NB4 (cell line): ENCODE measurements at regions not wholly inside any gene's neighbourhood (a gene's known extent, or its start where the extent isn't known, plus 50 kb on each side); places are given as distances from the start of the nearest gene placed in this dataset.

ENCODE experiments used
- POLR2A ChIP-seq: IDR thresholded peaks from 2 replicates; pipeline ENCODE4 v1.6.1; 2011; ENCODE audit warnings: mild to moderate bottlenecking; ENCODE audit not compliant: insufficient read length; ENCODE audit errors: extremely low read depth
- TF ChIP-seq, protein P1 (sequence below): IDR thresholded peaks from one replicate; pipeline ENCODE4 v1.5.1; 2012; ENCODE audit warnings: low read depth, low read length

DNA sequence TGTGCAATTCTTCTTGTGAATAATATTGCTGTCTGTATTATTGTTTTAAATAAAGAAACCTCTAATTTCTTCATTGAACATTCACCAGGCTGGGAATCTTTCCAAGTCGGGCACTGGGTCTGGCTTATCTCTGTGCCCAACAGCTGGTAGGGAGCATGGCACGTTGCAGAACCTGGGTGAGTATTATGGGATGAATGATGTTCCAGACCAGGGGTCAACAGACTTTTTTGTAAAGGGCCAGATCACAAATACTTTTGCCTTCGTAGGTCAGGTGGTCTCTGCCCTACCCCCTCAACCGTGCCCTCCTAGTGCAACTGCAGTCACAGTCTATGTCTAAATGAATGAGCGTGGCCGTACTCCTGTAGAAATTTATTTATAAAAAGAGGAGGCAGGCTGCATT, 81.6 kb upstream of the FOXQ1 start:
- TF ChIP-seq, protein P1, sequence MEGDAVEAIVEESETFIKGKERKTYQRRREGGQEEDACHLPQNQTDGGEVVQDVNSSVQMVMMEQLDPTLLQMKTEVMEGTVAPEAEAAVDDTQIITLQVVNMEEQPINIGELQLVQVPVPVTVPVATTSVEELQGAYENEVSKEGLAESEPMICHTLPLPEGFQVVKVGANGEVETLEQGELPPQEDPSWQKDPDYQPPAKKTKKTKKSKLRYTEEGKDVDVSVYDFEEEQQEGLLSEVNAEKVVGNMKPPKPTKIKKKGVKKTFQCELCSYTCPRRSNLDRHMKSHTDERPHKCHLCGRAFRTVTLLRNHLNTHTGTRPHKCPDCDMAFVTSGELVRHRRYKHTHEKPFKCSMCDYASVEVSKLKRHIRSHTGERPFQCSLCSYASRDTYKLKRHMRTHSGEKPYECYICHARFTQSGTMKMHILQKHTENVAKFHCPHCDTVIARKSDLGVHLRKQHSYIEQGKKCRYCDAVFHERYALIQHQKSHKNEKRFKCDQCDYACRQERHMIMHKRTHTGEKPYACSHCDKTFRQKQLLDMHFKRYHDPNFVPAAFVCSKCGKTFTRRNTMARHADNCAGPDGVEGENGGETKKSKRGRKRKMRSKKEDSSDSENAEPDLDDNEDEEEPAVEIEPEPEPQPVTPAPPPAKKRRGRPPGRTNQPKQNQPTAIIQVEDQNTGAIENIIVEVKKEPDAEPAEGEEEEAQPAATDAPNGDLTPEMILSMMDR, result no peak
- TF ChIP-seq POLR2A, result no peak
